Dermis microvascular lymphatic vessel endothelial cell (primary cell): ENCODE measurements at regions not wholly inside any gene's neighbourhood (a gene's known extent, or its start where the extent isn't known, plus 50 kb on each side); places are given as distances from the start of the nearest gene placed in this dataset.
"Not testable (repeated sequence)": the region's sequence is repeated elsewhere in the genome, so short reads cannot be mapped to it uniquely, and the experiment has no call there.

ENCODE experiments used
- DNase-seq, 2 donors: peaks; one replicate each; pipeline versions ENCODE4 v3.0.0 to v3.0.0-alpha.2; 2010; ENCODE audit warnings: low read depth in 2 of 2

DNA sequence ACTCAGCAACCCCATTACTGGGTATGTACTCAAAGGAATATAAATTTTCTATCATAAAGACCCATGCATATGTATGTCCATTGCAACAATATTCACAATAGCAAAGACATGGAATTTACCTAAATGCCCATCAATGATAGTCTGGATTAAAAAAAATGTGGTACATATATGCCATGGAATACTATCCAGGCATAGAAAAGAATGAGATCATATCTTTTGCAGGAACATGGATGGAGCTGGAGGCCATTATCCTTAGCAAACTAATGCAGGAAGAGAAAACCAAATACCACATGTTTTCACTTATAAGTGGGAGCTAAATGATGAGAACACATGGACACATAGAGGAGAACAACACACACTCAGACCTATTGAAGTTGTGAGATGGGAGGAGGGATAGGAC, 1789.7 kb downstream of the SLITRK5 start:
- DNase-seq = not testable (repeated sequence)

DNA sequence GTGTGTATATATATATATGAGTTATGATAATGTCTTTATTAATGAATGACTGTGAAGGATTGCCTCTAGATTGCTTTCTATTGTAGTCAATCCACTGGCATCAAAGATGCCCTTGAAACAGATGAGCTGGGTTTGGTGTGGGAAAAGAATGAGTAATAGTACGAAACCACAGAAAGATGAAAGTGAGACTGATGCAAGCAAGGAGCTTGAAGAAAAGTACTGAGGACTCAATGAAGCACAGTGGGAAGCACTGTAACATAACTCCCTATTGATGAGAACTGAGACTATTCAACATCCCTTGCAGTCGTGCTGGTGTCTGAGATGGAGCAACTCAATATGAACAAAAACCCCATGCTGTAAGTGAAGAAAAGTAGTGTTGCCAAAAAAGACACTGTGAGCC, 1794.2 kb downstream of the SLITRK5 start:
- DNase-seq = no peak

DNA sequence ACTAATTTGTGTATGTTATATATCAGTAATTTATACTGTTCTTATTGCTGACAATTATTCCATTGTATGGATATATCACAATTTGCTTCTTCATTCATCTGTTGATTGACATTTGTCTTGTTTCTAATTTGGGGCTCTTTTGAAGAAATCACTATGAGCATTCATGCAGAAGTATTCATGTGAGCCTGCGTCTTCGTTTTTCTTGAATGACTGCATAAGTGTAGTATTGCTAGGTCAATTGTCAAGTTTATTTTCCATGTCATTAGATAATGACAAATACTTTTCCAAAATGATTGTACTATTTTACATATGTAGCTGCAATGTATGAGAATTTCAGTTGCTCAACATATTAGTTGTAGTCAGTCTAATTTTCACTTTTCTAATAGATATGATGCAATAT, 1796.9 kb downstream of the SLITRK5 start:
- no peak for DNase-seq

GRCh38 chr13:89470901-89471300, 1799.7 kb downstream of the SLITRK5 start:
- DNase-seq = no peak

DNA sequence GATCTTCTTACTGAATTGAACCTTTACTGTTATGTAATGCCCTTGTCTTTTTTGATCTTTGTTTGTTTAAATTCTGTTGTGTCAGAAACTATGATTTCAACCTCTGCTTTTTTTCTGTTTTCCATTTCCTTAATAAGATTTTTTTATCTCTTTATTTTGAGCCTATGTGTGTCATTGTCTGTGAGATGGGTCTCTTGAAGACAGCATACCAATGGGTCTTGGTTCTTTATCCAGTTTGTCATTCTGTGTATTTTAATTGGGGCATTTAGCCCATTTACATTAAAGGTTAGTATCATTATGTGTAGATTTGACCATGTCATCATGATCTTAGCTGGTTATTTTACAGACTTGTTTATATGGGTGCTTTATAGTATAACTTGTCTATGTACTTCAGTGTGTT, 1803.3 kb downstream of the SLITRK5 start:
- DNase-seq = no peak

GRCh38 chr13:89486065-89486464, 1814.9 kb downstream of the SLITRK5 start:
- DNase-seq = no peak

GRCh38 chr13:89486709-89487108, 1815.5 kb downstream of the SLITRK5 start:
- DNase-seq = no peak

GRCh38 chr13:89490661-89491060, 1819.5 kb downstream of the SLITRK5 start:
- no peak for DNase-seq

DNA sequence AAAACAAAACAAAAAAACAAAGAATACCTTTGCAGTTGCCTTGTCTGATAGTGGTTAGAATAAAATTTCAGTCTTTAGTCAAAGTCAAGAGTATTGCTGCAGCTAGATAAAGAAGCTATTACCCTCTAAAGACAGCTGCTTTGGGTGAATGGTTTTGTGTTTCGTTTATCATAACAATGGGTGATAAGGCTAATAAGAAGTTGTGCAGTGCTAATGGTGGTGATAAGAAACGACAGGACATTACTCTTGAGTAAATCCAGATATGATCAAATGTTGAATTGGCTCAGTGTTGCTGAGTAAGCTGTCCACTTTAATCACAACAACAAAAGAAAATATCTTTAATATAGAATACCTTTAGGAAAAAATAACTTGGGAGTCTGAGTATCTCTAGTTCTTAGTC, 1825.3 kb downstream of the SLITRK5 start:
- no peak for DNase-seq

DNA sequence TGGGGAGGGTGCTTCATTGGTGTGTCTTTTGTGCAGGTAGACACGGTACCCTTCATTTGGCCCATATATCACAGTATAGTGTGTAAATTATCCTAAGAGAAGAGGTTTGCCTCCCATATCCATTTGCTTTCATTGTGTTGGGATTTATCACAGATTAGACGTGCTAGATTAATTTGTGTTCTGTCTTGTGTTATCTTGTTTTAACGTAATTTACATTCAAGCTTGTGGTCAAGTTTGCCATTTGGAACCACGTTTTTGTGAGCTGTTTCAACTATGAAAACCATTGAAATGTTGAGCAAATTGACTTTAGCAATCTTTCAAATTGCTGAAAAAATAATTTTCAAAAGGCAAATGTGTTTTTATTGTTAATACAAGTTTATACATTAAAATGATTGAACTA, 1826.5 kb downstream of the SLITRK5 start:
- DNase-seq = no peak

GRCh38 chr13:89502286-89502685, 1831.1 kb downstream of the SLITRK5 start:
- DNase-seq = no peak

- peak; percentile 81 to 87 for DNase-seq
These were observed 1832.8 kb upstream of the MIR17HG start for GRCh38 chr13:89514534-89515312.

DNA sequence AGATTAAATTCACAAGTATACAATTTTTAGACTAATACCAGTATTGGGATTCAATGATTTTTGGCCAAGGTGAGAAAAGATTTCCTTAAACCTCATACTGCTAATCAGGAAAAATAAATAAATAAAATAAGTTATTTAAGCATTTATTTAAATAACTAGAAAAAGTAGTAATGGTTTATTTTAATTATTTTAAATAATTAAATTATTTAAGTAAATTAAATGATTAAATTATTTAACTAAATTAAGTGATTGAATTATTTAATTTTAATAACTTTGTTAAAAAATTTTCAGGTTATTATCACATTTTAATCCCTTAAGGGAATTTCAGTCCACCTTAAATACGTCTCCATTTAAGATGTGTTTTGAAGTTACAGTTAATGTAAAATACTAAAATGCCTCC, 1831.5 kb upstream of the MIR17HG start:
- DNase-seq = no peak

DNA sequence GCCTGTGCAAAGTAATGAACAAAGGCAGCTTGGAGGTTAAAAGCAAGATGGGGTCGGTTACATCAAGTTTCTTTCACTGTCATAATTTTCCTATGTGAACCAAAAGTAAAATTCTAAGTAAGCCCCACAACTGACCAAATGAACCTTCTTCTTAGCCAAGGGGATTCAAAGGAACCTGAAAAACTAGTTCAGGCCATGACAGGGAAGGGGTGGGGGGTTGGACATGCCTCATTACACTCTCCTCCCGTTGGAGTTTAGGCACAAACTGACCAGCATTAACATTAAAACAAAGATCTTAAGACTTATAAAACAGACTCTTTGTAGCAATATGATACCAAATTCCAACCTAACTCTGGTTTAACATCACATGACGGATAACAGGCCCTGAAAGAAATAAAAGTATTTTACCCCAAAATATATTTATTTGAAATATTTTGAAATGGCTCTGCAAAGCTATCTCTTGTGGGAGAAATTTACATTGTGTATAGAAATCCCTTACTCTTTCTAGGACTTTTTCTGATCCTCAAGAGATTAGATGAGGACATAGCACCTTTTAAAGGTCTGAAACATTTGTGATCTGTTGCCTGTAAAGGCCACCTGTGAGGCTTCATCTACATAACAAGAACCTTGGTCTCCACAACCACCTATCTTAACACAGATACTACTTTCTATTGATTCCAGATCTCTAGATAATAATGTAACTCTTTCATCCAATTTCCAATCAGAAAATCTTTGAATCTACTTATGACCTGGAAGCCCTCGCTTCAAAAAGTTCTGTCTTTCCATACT, 1829.0 kb upstream of the MIR17HG start:
- DNase-seq = no peak

GRCh38 chr13:89520468-89520867, 1827.0 kb upstream of the MIR17HG start:
- DNase-seq = no peak

DNA sequence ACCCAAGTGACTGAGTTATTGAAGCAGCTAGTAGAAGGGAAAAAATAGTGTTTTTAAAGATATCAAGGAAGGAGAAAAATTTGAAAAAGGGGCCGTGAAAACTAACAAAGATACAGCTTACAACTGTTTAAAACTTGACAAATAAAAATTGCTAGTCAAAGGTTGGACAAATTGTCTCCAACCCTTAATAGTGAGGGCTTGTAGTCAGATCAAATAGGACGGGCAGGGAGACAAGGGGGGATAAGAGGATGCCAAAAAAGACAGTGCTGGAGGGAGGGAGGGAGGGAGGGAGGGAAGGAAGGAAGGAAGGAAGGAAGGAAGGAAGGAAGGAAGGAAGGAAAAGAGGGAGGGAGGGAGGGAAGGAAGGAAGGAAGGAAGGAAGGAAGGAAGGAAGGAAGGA, 1825.8 kb upstream of the MIR17HG start:
- not testable (repeated sequence) for DNase-seq

- no peak for DNase-seq
These were observed 1806.1 kb upstream of the MIR17HG start for GRCh38 chr13:89541091-89542030.

GRCh38 chr13:89550938-89551337, 1796.5 kb upstream of the MIR17HG start:
- DNase-seq = peak in 1 of 2 donors; percentile 1

DNA sequence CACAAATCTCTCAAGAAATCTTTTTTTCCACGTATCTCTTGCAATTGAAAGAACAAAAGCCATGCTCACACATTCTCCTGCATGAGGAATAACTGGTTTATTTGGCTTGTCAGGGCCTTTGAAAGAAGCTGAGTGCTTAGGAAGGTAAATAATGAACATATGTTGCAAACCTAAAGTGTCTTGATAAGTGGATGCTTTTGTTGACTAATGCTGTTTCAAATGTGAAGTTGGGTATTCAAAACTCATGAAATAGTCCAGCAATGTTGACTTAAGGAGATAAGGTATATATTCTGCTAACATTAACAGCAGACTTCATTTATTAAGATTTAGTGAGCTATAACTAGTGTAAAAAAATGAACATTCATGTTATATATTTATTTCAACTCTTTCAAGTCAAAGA, 1792.7 kb upstream of the MIR17HG start:
- DNase-seq = no peak

DNA sequence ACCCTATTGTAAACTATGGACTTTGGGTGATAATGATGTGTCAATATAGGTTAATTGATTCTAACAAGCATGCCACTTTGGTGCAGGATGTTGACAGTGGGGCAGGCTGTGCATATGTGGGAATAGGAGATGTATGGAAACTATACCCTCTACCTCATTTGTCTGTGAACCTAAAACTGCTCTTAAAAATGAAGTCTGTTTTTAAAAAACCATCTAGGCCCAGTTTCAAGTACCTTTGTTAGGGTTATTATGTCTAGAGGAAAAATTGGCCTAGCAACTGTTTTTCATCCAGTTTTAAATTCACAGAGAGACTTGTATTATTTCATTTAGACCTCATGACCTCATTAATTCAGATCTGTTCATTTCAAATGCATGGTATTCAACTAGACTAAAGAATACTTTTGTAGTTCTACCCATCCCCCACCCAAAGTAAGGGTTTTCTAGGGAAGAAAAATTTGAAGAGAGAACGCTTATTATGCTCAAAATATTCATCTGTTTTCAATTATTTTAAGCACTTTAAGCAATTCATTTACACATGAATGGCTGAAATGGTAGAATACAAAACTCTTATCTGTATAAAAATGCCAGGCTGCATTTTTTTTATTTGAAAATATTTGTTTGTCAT, 1781.9 kb upstream of the MIR17HG start:
- no peak for DNase-seq

- no peak for DNase-seq
These were observed 1780.5 kb upstream of the MIR17HG start for GRCh38 chr13:89567025-89567424.
